Stomach (tissue), 8 donors: ENCODE measurements at regions not wholly inside any gene's neighbourhood (a gene's known extent, or its start where the extent isn't known, plus 50 kb on each side); places are given as distances from the start of the nearest gene placed in this dataset.

Source experiments
- DNase-seq, 2 donors: peaks; one replicate each; pipeline versions ENCODE4 v3.0.0 to v3.0.0-alpha.2; 2013 to 2019
- H3K27ac ChIP-seq, 5 donors: fragments of 200-600 bp in 4 of 5; sonication (generic) in 4 of 5; one replicate each; pipeline ENCODE4 v1.5.1; 2013 to 2019; ENCODE audit warnings: mild to moderate bottlenecking in 1 of 5, moderate library complexity in 1 of 5
- H3K27me3 ChIP-seq, 3 donors: fragments of 200-600 bp; sonication (generic); one replicate each; pipeline ENCODE4 v1.5.1; 2017 to 2019; ENCODE audit warnings: mixed run types in 1 of 3
- H3K36me3 ChIP-seq, 4 donors: fragments of 200-600 bp; sonication (generic); 1 replicate in 3 of 4; 2 replicates in 1 of 4; pipeline ENCODE4 v1.5.1; 2016 to 2019
- H3K4me1 ChIP-seq, 4 donors: fragments of 200-600 bp; sonication (generic); one replicate each; pipeline ENCODE4 v1.5.1; 2016 to 2019
- H3K4me3 ChIP-seq, 4 donors: fragments of 200-600 bp; sonication (generic) in 3 of 4; one replicate each; pipeline ENCODE4 v1.5.1; 2016 to 2019; ENCODE audit warnings: mild to moderate bottlenecking in 1 of 4
- H3K9me3 ChIP-seq, 4 donors: fragments of 200-600 bp; sonication (generic); one replicate each; pipeline ENCODE4 v1.5.1; 2016 to 2019
- CTCF ChIP-seq, 7 experiments: fragments of 450-650 bp in 4 of 7; fragments of 200-600 bp in 3 of 7; sonication (generic) in 3 of 7; IDR thresholded peaks; one replicate each; pipeline ENCODE4 v1.5.1; 2016 to 2019; ENCODE audit warnings: antibody characterized with exemption in 7 of 7, control low read depth in 2 of 7, mild to moderate bottlenecking in 1 of 7
- EP300 ChIP-seq: sonication (generic); formaldehyde crosslinking; IDR thresholded peaks from one replicate; pipeline ENCODE4 v1.6.1; 2017; ENCODE audit warnings: antibody characterized with exemption
- POLR2A ChIP-seq, 4 donors: fragments of 450-650 bp; IDR thresholded peaks; one replicate each; pipeline ENCODE4 v1.6.1; 2016; ENCODE audit warnings: antibody characterized with exemption in 4 of 4, control low read depth in 2 of 4, mild to moderate bottlenecking in 1 of 4, moderate library complexity in 1 of 4
- POLR2AphosphoS5 ChIP-seq, 3 donors: sonication (generic); formaldehyde crosslinking; IDR thresholded peaks; one replicate each; pipeline ENCODE4 v1.6.1; 2016; ENCODE audit warnings: antibody characterized with exemption in 3 of 3
- WGBS, 5 donors: extraction: QIAGEN DNeasy Blood & Tissue Kit in 3 of 5; methylation state at CpG; one replicate each; pipeline versions ENCODE4 v1.1.5 to v1.1.7; 2013 to 2018; 5-methylcytosine and 5-hydroxymethylcytosine counted together
- intact Hi-C: fragments of 100-400 bp; cut with DNase I; formaldehyde crosslinking; loops from one replicate; pipeline ENCODE4 v1.15.1; 2023; ENCODE audit warnings: low total_unique reads
- small RNA-seq, 4 donors: library from RNA; depleted of rRNA; stranded (forward); fragments of <200 nt; gene quantifications; one replicate each; pipeline ENCODE3, GENCODE V24; 2016
- donor health status: healthy with polysubstance abuse.
- donor health status: Bipolar disorder and iron deficiency.
- donor health status: healthy.

- 84 to 95% (median 87%) methylated on average over 3 of the region's 3 CpGs for WGBS, 5 donors
- Histone ChIP-seq H3K27me3 (no peaks in the 10 kb centered on the region), H3K4me1 (no peaks in the 10 kb centered on the region), H3K36me3 (no peaks in the 10 kb centered on the region), H3K4me3 (no peak overlapping the region), H3K27ac (no peak overlapping the region), H3K9me3 (no peaks in the 10 kb centered on the region)
- no peak for DNase-seq
- intact Hi-C loops, result no loop called here
- TF ChIP-seq CTCF (IDR thresholded peaks at IDR 0.05) (no peak), POLR2AphosphoS5 (IDR thresholded peaks at IDR 0.05) (no peak)
Observed at GRCh38 chr3:25372167-25372566, 55.9 kb upstream of the RARB start.

GRCh38 chr3:25376340-25376739 is 51.7 kb upstream of the RARB start:
- Histone ChIP-seq H3K9me3 (no peaks in the 10 kb centered on the region), H3K4me3 (no peak overlapping the region), H3K27ac (no peak overlapping the region), H3K36me3 (no peaks in the 10 kb centered on the region), H3K4me1 (no peaks in the 10 kb centered on the region), H3K27me3 (no peaks in the 10 kb centered on the region)
- WGBS, 5 donors, result 58 to 81% (median 61%) methylated on average over 4 of the region's 4 CpGs
- DNase-seq, result no peak
- intact Hi-C loops, result no loop called here
- TF ChIP-seq POLR2A (IDR thresholded peaks at IDR 0.05) (no peak), EP300 (no peak), POLR2AphosphoS5 (IDR thresholded peaks at IDR 0.05) (no peak)

- Histone ChIP-seq H3K27ac (no peak overlapping the region), H3K27me3 (no peaks in the 10 kb centered on the region), H3K4me3 (no peak overlapping the region), H3K36me3 (no peaks in the 10 kb centered on the region), H3K9me3 (no peaks in the 10 kb centered on the region), H3K4me1 (no peaks in the 10 kb centered on the region)
- no peak for TF ChIP-seq POLR2A (IDR thresholded peaks at IDR 0.05)
- TF ChIP-seq POLR2AphosphoS5 (IDR thresholded peaks at IDR 0.05), result no peak
- TF ChIP-seq CTCF (IDR thresholded peaks at IDR 0.05), result no peak
- TF ChIP-seq EP300, result no peak
- intact Hi-C loops, result no loop called here
- DNase-seq, result no peak
- WGBS, 5 donors, result 31 to 61% (median 45%) methylated on average over 2 of the region's 2 CpGs
Observed at GRCh38 chr3:25377042-25377441, 51.0 kb upstream of the RARB start.

Small RNAs in the stretch of these regions (small RNA-seq; reads per million reads assigned to genes)
- gene RN7SL216P (0 reads per million in 4 donors), gene RNA5SP125 (0 reads per million in 4 donors), gene RNA5SP126 (0 to 0.15 (median 0.03) reads per million in 4 donors)
